ENCODE measurements at regions not wholly inside any gene's neighbourhood (a gene's known extent, or its start where the extent isn't known, plus 50 kb on each side); places are given as distances from the start of the nearest gene placed in this dataset.

DNA sequence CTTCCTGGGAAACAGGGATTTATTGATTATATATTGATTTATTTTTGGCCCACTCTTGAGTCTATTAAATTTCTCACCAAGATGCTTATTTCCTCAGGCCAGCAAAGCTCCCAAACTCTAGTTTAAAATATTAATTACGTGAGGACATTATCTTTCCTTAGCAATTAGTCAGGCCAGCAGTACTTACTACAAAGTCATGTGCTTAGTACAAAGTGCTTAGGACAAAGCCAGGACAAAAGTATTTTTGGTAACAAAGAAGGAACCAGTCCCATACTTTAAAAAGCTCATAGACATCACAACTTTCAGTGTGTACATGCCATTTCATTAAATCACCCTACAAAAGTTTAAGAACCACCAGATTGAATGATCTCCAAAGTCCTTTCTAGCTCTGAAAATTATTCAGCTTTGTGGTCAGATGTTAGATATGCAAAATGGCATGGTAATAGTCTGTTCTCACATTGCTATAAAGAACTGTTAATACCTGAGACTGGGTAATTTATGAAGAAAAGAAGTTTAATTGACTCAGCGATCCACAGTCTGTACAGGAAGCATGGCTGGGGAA lies 94.7 kb upstream of the PWP1 start:
- TF ChIP-seq, protein P1, sequence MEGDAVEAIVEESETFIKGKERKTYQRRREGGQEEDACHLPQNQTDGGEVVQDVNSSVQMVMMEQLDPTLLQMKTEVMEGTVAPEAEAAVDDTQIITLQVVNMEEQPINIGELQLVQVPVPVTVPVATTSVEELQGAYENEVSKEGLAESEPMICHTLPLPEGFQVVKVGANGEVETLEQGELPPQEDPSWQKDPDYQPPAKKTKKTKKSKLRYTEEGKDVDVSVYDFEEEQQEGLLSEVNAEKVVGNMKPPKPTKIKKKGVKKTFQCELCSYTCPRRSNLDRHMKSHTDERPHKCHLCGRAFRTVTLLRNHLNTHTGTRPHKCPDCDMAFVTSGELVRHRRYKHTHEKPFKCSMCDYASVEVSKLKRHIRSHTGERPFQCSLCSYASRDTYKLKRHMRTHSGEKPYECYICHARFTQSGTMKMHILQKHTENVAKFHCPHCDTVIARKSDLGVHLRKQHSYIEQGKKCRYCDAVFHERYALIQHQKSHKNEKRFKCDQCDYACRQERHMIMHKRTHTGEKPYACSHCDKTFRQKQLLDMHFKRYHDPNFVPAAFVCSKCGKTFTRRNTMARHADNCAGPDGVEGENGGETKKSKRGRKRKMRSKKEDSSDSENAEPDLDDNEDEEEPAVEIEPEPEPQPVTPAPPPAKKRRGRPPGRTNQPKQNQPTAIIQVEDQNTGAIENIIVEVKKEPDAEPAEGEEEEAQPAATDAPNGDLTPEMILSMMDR (tag by site-specific recombination; IDR thresholded peaks at IDR 0.05), result no peak
- TF ChIP-seq ZNF132 (tag by site-specific recombination; IDR thresholded peaks at IDR 0.05; ENCODE audit: borderline replicate concordance) (no peak), YY1 (tag by site-specific recombination; IDR thresholded peaks at IDR 0.05) (no peak), ZBTB1 (tag by site-specific recombination; IDR thresholded peaks at IDR 0.05) (no peak)
- TF ChIP-seq, protein P2, sequence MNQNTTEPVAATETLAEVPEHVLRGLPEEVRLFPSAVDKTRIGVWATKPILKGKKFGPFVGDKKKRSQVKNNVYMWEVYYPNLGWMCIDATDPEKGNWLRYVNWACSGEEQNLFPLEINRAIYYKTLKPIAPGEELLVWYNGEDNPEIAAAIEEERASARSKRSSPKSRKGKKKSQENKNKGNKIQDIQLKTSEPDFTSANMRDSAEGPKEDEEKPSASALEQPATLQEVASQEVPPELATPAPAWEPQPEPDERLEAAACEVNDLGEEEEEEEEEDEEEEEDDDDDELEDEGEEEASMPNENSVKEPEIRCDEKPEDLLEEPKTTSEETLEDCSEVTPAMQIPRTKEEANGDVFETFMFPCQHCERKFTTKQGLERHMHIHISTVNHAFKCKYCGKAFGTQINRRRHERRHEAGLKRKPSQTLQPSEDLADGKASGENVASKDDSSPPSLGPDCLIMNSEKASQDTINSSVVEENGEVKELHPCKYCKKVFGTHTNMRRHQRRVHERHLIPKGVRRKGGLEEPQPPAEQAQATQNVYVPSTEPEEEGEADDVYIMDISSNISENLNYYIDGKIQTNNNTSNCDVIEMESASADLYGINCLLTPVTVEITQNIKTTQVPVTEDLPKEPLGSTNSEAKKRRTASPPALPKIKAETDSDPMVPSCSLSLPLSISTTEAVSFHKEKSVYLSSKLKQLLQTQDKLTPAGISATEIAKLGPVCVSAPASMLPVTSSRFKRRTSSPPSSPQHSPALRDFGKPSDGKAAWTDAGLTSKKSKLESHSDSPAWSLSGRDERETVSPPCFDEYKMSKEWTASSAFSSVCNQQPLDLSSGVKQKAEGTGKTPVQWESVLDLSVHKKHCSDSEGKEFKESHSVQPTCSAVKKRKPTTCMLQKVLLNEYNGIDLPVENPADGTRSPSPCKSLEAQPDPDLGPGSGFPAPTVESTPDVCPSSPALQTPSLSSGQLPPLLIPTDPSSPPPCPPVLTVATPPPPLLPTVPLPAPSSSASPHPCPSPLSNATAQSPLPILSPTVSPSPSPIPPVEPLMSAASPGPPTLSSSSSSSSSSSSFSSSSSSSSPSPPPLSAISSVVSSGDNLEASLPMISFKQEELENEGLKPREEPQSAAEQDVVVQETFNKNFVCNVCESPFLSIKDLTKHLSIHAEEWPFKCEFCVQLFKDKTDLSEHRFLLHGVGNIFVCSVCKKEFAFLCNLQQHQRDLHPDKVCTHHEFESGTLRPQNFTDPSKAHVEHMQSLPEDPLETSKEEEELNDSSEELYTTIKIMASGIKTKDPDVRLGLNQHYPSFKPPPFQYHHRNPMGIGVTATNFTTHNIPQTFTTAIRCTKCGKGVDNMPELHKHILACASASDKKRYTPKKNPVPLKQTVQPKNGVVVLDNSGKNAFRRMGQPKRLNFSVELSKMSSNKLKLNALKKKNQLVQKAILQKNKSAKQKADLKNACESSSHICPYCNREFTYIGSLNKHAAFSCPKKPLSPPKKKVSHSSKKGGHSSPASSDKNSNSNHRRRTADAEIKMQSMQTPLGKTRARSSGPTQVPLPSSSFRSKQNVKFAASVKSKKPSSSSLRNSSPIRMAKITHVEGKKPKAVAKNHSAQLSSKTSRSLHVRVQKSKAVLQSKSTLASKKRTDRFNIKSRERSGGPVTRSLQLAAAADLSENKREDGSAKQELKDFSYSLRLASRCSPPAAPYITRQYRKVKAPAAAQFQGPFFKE (tag by site-specific recombination; IDR thresholded peaks at IDR 0.05; ENCODE audit: borderline replicate concordance), result no peak
- TF ChIP-seq, protein P3, sequence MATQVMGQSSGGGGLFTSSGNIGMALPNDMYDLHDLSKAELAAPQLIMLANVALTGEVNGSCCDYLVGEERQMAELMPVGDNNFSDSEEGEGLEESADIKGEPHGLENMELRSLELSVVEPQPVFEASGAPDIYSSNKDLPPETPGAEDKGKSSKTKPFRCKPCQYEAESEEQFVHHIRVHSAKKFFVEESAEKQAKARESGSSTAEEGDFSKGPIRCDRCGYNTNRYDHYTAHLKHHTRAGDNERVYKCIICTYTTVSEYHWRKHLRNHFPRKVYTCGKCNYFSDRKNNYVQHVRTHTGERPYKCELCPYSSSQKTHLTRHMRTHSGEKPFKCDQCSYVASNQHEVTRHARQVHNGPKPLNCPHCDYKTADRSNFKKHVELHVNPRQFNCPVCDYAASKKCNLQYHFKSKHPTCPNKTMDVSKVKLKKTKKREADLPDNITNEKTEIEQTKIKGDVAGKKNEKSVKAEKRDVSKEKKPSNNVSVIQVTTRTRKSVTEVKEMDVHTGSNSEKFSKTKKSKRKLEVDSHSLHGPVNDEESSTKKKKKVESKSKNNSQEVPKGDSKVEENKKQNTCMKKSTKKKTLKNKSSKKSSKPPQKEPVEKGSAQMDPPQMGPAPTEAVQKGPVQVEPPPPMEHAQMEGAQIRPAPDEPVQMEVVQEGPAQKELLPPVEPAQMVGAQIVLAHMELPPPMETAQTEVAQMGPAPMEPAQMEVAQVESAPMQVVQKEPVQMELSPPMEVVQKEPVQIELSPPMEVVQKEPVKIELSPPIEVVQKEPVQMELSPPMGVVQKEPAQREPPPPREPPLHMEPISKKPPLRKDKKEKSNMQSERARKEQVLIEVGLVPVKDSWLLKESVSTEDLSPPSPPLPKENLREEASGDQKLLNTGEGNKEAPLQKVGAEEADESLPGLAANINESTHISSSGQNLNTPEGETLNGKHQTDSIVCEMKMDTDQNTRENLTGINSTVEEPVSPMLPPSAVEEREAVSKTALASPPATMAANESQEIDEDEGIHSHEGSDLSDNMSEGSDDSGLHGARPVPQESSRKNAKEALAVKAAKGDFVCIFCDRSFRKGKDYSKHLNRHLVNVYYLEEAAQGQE (tag by site-specific recombination; IDR thresholded peaks at IDR 0.05), result no peak
- TF ChIP-seq, protein P4, sequence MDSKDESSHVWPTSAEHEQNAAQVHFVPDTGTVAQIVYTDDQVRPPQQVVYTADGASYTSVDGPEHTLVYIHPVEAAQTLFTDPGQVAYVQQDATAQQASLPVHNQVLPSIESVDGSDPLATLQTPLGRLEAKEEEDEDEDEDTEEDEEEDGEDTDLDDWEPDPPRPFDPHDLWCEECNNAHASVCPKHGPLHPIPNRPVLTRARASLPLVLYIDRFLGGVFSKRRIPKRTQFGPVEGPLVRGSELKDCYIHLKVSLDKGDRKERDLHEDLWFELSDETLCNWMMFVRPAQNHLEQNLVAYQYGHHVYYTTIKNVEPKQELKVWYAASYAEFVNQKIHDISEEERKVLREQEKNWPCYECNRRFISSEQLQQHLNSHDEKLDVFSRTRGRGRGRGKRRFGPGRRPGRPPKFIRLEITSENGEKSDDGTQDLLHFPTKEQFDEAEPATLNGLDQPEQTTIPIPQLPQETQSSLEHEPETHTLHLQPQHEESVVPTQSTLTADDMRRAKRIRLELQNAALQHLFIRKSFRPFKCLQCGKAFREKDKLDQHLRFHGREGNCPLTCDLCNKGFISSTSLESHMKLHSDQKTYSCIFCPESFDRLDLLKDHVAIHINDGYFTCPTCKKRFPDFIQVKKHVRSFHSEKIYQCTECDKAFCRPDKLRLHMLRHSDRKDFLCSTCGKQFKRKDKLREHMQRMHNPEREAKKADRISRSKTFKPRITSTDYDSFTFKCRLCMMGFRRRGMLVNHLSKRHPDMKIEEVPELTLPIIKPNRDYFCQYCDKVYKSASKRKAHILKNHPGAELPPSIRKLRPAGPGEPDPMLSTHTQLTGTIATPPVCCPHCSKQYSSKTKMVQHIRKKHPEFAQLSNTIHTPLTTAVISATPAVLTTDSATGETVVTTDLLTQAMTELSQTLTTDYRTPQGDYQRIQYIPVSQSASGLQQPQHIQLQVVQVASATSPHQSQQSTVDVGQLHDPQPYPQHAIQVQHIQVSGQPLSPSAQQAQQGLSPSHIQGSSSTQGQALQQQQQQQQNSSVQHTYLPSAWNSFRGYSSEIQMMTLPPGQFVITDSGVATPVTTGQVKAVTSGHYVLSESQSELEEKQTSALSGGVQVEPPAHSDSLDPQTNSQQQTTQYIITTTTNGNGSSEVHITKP (tag by site-specific recombination; IDR thresholded peaks at IDR 0.05), result no peak
